Umbilical cord (tissue), 1 donor: ENCODE measurements at regions not wholly inside any gene's neighbourhood (a gene's known extent, or its start where the extent isn't known, plus 50 kb on each side); places are given as distances from the start of the nearest gene placed in this dataset.
A peak's percentile ranks its signal among the peaks of the same experiment; 100 is the strongest.

ENCODE experiments used
- DNase-seq: peaks from one replicate; pipeline ENCODE4 v3.0.0-alpha.2; 2015; ENCODE audit warnings: low spot score

DNA sequence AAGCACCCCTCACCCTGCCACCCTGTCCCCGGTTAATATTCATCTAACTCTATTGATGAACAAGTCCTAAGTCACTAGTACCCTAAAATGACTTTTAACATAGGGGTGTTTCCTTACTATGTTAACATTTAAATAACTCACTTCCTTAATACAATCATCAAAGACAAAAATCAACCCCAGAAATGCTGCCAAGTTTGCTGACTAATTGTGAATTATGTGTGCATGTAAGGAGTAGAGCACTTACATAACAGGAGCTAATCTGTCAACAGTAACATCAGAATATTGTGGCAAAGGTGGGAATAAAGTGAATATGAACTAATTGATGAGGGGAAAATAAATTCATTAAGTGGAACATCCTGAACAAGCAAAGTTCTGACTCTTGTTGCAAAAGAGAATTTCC, 81.4 kb upstream of the ERBB4 start:
- DNase-seq, result no peak

- DNase-seq, result no peak
These were observed 80.0 kb upstream of the ERBB4 start for GRCh38 chr2:212618636-212619035.

DNA sequence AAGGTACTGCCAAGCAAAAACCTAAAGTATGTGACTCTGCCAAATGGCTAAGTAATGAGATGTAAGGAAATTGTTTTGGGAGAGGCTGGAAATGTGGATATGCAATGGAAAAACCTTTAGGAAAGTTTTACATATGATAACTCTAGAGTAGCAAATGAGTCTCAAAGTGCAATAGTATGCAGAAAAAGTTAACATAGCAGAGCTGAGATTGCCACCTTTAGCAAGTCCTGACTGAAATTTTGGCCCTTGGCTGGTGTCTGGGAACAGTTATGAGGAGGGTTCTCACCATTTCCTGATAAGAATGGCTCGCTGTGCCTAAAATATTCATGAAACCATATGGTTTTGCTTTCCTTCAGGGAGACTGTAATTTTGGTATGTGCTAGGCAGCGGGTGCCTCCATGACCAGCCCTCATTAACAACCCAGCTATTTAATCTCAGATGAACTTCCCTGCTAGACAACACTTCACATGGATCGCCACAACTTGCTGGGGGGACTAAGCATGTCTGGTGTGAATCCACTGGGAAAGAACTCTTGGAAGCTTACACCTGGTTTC, 72.3 kb upstream of the ERBB4 start:
- DNase-seq, result no peak

GRCh38 chr2:212609479-212609878, 70.9 kb upstream of the ERBB4 start:
- no peak for DNase-seq

DNA sequence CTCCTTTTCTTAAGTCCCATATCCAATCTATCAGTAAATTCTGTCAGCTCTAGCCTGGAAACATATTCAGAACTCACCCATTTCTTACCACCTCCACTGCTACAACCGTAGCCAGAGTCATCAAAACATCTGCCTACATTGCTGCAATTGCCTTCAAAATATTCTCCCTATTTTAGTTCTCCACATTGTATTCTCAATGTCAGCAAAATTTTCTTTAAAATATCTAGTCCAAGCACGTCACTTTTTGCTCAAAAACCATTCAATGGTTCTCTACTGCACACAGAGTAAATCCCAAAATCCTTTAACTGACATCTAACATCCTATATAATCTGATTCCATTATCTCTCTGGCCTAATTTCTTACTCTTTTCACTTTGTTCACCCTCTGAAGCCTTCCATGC, 68.5 kb upstream of the ERBB4 start:
- DNase-seq, result no peak

DNA sequence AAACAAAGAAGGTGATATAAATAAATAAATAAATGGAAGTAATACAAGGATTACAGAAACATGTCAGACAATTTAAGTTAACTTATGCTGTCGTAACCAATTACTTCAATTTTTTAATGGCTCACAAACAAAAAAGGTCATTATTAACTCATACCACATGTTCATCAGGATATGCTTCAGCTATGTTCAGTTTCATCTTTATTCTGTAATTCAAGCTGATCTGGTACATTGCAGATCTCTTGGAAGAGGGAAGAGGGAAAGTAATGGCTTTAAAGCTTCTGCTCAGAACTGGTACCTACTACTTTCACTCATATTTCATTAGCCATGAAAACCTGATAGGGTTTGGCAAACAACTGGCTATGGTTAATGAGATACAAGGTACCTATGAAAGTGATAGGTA, 67.6 kb upstream of the ERBB4 start:
- no peak for DNase-seq

GRCh38 chr2:212596688-212597087, 58.1 kb upstream of the ERBB4 start:
- DNase-seq, result no peak

DNA sequence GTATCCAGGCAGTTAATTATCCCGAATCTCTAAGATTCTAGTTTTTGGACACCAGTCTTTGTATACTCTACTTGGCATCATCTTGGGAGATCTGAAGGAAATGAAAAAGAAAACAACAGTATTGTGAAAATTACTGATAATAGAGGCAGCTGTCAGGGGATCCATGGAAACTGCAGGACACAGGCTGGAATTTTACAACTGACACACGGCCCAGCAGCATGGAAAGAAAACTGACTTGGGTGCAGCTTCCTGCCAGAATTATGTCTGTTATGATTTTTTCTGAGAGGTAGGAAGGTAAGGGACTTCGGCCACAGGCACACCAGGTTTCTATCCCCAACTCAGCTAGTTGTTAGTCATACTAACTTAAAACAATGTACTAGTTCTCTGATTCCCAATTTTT, 57.7 kb upstream of the ERBB4 start:
- no peak for DNase-seq

GRCh38 chr2:212595036-212595654, 56.5 kb upstream of the ERBB4 start:
- peak; percentile 16 for DNase-seq

- DNase-seq, result no peak
These were observed 54.1 kb upstream of the ERBB4 start for GRCh38 chr2:212592695-212593094.
